HFFc6 (cell line): ENCODE measurements at regions not wholly inside any gene's neighbourhood (a gene's known extent, or its start where the extent isn't known, plus 50 kb on each side); places are given as distances from the start of the nearest gene placed in this dataset.

Experiments
- DNase-seq: peaks from one replicate; pipeline ENCODE4 v3.0.0-alpha.2; 2018
- H3K27ac Mint-ChIP-seq: 2 replicates; pipeline ENCODE4 v1.8.0; 2020; ENCODE audit warnings: mild to moderate bottlenecking, mixed read lengths
- H3K27me3 Mint-ChIP-seq: 2 replicates; pipeline ENCODE4 v1.8.0; 2021; ENCODE audit warnings: mild to moderate bottlenecking, moderate library complexity, mixed read lengths; ENCODE audit not compliant: insufficient read depth
- H3K36me3 Mint-ChIP-seq: 2 replicates; pipeline ENCODE4 v1.8.0; 2021; ENCODE audit warnings: low read depth, mixed read lengths
- H3K4me1 Mint-ChIP-seq: 2 replicates; pipeline ENCODE4 v1.8.0; 2020; ENCODE audit warnings: low read depth, mixed read lengths
- H3K4me3 Mint-ChIP-seq: 2 replicates; pipeline ENCODE4 v1.8.0; 2020; ENCODE audit warnings: mild to moderate bottlenecking, moderate library complexity, mixed read lengths
- H3K9me3 Mint-ChIP-seq: 2 replicates; pipeline ENCODE4 v1.8.0; 2020; ENCODE audit warnings: mild to moderate bottlenecking, mixed read lengths
- CTCF ChIP-seq: fragments of 200-600 bp; sonication (generic); IDR thresholded peaks from 2 replicates; pipeline ENCODE4 v1.5.0; 2021; ENCODE audit warnings: antibody characterized with exemption, mild to moderate bottlenecking

DNA sequence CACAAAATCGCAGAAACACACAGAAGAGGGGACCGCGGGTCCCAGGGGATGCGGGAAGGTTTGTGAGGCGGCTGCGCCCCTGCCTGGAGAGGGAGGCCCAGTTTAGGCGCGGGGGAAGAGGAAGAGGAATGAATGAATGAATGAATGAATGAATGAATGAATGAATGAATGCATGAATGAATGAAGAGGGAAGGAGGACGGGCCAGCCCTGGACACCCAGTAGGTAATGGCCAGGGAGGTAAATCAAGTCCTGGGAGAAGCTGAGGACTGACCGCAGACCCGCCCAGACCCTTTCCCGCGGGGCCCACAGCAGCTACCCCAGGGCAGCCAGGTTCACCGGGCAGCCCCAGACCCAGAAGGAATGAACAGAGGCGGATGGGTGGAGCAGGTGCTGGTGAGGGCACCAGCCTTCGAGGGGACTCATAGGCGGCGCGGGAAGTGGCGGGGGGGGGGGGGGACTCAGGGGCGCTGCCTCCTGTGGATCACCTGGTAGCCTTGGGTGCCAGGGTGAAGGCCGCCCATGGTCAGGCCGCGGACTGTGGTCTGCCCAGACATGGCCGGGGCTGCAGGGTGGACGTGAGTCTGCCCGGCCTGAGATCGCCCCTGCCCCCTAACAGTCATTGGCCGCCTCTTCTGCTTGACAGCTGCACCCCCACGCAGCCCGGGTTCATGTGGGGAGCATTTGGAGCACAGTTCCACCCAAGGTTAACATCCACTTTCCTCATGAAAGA, 192.0 kb upstream of the PDE10A start:
- no peak overlapping the region for H3K27ac Mint-ChIP-seq
- H3K4me1 Mint-ChIP-seq = no peaks in the 10 kb centered on the region
- H3K9me3 Mint-ChIP-seq = peaks cover 22% of the 10 kb centered on the region
- no peak overlapping the region for H3K4me3 Mint-ChIP-seq
- DNase-seq = no peak
- TF ChIP-seq CTCF = no peak
- no peaks in the 10 kb centered on the region for H3K36me3 Mint-ChIP-seq
- peaks cover 4% of the 10 kb centered on the region; the same call in 1 of the 2 replicates for H3K27me3 Mint-ChIP-seq

DNA sequence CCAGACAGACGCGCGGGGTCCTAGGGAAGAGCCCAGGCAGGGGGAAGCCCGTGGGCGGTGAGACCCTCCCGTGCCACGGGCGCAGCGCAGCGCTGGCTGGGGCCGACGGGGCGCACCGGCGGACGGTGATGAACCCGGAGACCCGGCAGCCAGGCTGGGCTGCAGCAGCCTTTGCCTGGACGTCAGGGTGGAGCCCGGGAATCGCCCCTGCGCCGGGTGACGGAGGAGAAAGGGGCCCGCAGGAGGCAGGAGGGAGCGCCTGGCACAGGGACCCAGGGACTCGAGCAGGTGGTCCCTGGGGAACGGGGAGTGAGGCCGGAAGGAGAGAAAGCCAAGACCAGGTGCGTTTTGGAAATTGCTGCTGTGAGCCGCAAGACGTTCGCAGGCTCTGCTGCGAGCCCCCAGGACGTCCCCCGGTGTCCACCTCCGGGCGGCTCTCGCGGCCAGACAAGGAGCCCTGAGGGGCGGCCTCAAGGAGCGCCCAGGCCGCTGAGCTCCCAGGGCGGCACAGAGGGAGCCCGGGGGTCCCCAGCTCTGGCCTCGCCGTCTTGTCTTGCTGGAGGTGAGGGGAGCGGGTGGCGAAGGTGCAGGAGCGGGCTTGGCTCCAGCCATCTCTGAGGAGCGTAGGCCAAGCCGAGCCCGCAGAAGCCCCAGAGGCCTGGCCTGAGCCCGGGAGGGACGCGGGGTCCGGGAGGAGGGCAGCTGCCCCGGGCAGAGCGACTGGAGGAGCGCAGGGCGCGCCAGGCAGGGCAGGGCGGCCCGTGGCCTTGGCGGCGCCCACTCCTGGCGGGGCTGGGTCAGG, 191.2 kb upstream of the PDE10A start:
- no peak for DNase-seq
- H3K27me3 Mint-ChIP-seq = peaks cover 4% of the 10 kb centered on the region; the same call in 1 of the 2 replicates
- no peak overlapping the region for H3K4me3 Mint-ChIP-seq
- H3K9me3 Mint-ChIP-seq = peaks cover 17% of the 10 kb centered on the region; the same call in 1 of the 2 replicates
- H3K36me3 Mint-ChIP-seq = no peaks in the 10 kb centered on the region
- TF ChIP-seq CTCF = no peak
- no peaks in the 10 kb centered on the region for H3K4me1 Mint-ChIP-seq
- H3K27ac Mint-ChIP-seq = no peak overlapping the region

DNA sequence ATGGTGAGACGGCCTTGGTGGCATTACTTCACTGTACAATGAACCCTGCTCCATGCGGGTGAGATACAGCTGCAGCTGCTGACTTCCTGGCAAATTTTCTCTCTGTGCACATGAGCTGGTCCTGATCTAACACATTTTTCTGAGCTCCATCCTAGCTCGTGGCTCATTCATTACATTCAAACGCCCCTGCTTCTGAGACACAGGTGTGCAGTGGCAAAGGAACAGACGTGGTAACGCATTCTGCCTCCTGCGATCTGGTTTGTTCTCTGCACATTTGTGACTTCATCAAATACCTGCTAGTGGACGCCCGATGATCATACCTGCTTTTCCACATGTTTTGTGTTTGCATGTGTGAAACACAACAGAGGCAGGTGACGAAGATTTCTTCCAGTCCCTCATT, 189.6 kb upstream of the PDE10A start:
- Mint-ChIP-seq H3K36me3 (no peaks in the 10 kb centered on the region), H3K9me3 (peaks cover 17% of the 10 kb centered on the region; the same call in 1 of the 2 replicates), H3K4me3 (no peak overlapping the region), H3K27me3 (peaks cover 4% of the 10 kb centered on the region; the same call in 1 of the 2 replicates), H3K4me1 (no peaks in the 10 kb centered on the region), H3K27ac (no peak overlapping the region)
- TF ChIP-seq CTCF = no peak
- DNase-seq = no peak

DNA sequence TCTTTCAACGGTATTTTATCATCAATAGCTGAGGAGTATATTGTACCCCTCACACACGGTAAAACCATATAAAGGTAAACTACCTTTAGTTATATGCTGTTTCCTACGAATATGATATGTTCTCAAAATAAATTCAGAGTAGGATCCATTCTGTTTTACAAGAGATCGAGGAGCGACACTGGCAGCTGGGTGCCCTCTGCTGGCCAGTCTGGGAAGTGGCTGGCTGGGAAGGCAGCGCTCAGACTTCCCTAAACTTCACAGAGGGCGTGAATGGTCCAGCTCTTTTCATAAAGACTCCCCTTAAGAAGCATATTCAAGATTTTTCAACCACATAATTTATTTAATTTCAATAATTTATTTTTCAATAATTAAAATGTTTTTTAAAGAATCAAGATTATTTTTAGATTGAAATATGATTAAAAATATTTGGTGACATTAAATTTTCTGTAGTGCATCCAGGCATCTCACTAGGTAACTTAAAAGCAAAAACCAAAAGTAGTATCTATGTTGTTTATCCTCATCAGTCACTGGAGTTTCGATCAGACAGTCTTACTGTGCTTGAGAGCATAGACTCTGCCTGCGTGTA, 187.5 kb upstream of the PDE10A start:
- Mint-ChIP-seq H3K4me3 (peak overlapping the region; percentile 66; the same call in 1 of the 2 replicates), H3K9me3 (peaks cover 8% of the 10 kb centered on the region; the same call in 1 of the 2 replicates), H3K27me3 (peaks cover 4% of the 10 kb centered on the region), H3K36me3 (no peaks in the 10 kb centered on the region), H3K4me1 (no peaks in the 10 kb centered on the region), H3K27ac (no peak overlapping the region)
- peak; percentile 96 for TF ChIP-seq CTCF
- peak; percentile 25 for DNase-seq

- peaks cover 4% of the 10 kb centered on the region for H3K27me3 Mint-ChIP-seq
- no peak for DNase-seq
Measured at GRCh38 chr6:165849534-165850430, 186.7 kb upstream of the PDE10A start.

More at GRCh38 chr6:165849534-165850430, 186.7 kb upstream of the PDE10A start:
- peaks cover 6% of the 10 kb centered on the region; the same call in 1 of the 2 replicates for H3K9me3 Mint-ChIP-seq
- peak overlapping the region; percentile 66 for H3K4me3 Mint-ChIP-seq
- H3K4me1 Mint-ChIP-seq = no peaks in the 10 kb centered on the region
- H3K36me3 Mint-ChIP-seq = no peaks in the 10 kb centered on the region
- no peak for TF ChIP-seq CTCF
- no peak overlapping the region for H3K27ac Mint-ChIP-seq
